ENCODE measurements at regions not wholly inside any gene's neighbourhood (a gene's known extent, or its start where the extent isn't known, plus 50 kb on each side); places are given as distances from the start of the nearest gene placed in this dataset.

- ChIA-PET CTCF (no interaction called here), POLR2A (no interaction called here)
- Histone ChIP-seq H3K27me3 (ENCODE audit: insufficient read depth) (peaks cover 33% of the 10 kb centered on the region; the same call in 1 of the 2 replicates), H3K79me2 (ENCODE audit: insufficient read depth) (no peaks in the 10 kb centered on the region), H3K4me1 (ENCODE audit: control insufficient read depth in 1 of 2, insufficient read depth in 2 of 2, low read depth in 1 of 2, low read length in 1 of 2) (no peaks in the 10 kb centered on the region), H3K27ac (ENCODE audit: low read depth in 2 of 2, low read length in 1 of 2) (no peak overlapping the region), H3K4me3 (ENCODE audit: low read depth in 2 of 2, low read length in 1 of 2) (no peak overlapping the region), H2AFZ (ENCODE audit: low read depth) (no peak overlapping the region), H4K20me1 (ENCODE audit: insufficient read depth) (no peaks in the 10 kb centered on the region), H3K9me2 (no peaks in the 10 kb centered on the region), H3K36me3 (replicated peaks in 1 of 2; ENCODE audit: control insufficient read depth in 1 of 2, insufficient read depth in 2 of 2, low read length in 1 of 2) (no peaks in the 10 kb centered on the region), H3K4me2 (no peak overlapping the region; the same call in 1 of the 2 replicates), H3K9me3 (no peaks in the 10 kb centered on the region), H3K9ac (no peak overlapping the region), H3F3A (replicated peaks; ENCODE audit: insufficient read depth) (no peaks in the 10 kb centered on the region)
- DNase-seq: no peak
- TF ChIP-seq CHD2 (IDR thresholded peaks at IDR 0.05; ENCODE audit: low read length, partially characterized antibody) (no peak), RCOR1 (IDR thresholded peaks at IDR 0.05; ENCODE audit: low read length) (no peak), SMC3 (IDR thresholded peaks at IDR 0.05; ENCODE audit: low read depth, low read length) (no peak), JUND (IDR thresholded peaks at IDR 0.05) (no peak)
- 16% methylated on average over 15 of the region's 19 CpGs for WGBS (ENCODE audit: low lambda C conversion rate)
Measured at GRCh38 chr20:22652681-22653588, 68.6 kb upstream of the FOXA2 start.

GRCh38 chr20:22653658-22654642, 69.6 kb upstream of the FOXA2 start:
- Histone ChIP-seq H3F3A (replicated peaks; ENCODE audit: insufficient read depth) (no peaks in the 10 kb centered on the region), H3K9ac (no peak overlapping the region), H4K20me1 (ENCODE audit: insufficient read depth) (no peaks in the 10 kb centered on the region), H3K27ac (ENCODE audit: low read depth in 2 of 2, low read length in 1 of 2) (no peak overlapping the region), H3K79me2 (ENCODE audit: insufficient read depth) (no peaks in the 10 kb centered on the region), H3K9me2 (no peaks in the 10 kb centered on the region), H3K9me3 (no peaks in the 10 kb centered on the region), H3K4me1 (ENCODE audit: control insufficient read depth in 1 of 2, insufficient read depth in 2 of 2, low read depth in 1 of 2, low read length in 1 of 2) (no peaks in the 10 kb centered on the region), H3K36me3 (replicated peaks in 1 of 2; ENCODE audit: control insufficient read depth in 1 of 2, insufficient read depth in 2 of 2, low read length in 1 of 2) (no peaks in the 10 kb centered on the region), H3K27me3 (ENCODE audit: insufficient read depth) (peaks cover 33% of the 10 kb centered on the region; the same call in 1 of the 2 replicates), H3K4me2 (no peak overlapping the region), H3K4me3 (ENCODE audit: low read depth in 2 of 2, low read length in 1 of 2) (no peak overlapping the region), H2AFZ (ENCODE audit: low read depth) (no peak overlapping the region)
- 28% methylated on average over 20 of the region's 21 CpGs for WGBS (ENCODE audit: low lambda C conversion rate)
- ChIA-PET CTCF (no interaction called here), POLR2A (no interaction called here)
- TF ChIP-seq USF1 (IDR thresholded peaks at IDR 0.05; ENCODE audit: borderline replicate concordance, low read depth) (no peak), RAD21 (IDR thresholded peaks at IDR 0.05; ENCODE audit: low read length) (no peak), FOXJ3 (CRISPR knock-in tag; IDR thresholded peaks at IDR 0.05) (no peak), NFIC (IDR thresholded peaks at IDR 0.05; ENCODE audit: borderline replicate concordance) (no peak), MEF2A (IDR thresholded peaks at IDR 0.05; ENCODE audit: borderline replicate concordance, low read depth) (no peak), PBX3 (IDR thresholded peaks at IDR 0.05) (no peak), JUND (IDR thresholded peaks at IDR 0.05) (no peak), USF2 (IDR thresholded peaks at IDR 0.05; ENCODE audit: borderline replicate concordance, low read depth, low read length) (no peak), FOSL2 (IDR thresholded peaks at IDR 0.05; ENCODE audit: borderline replicate concordance, low read depth) (no peak), GABPA (IDR thresholded peaks at IDR 0.05; ENCODE audit: low read depth) (no peak), FOXM1 (IDR thresholded peaks at IDR 0.05; ENCODE audit: low read depth) (no peak), RFX5 (IDR thresholded peaks at IDR 0.05; ENCODE audit: low read length) (no peak)
- no peak for DNase-seq

Data from SK-N-SH (cell line).